ENCODE measurements at regions not wholly inside any gene's neighbourhood (a gene's known extent, or its start where the extent isn't known, plus 50 kb on each side); places are given as distances from the start of the nearest gene placed in this dataset.
"Not testable (repeated sequence)": the region's sequence is repeated elsewhere in the genome, so short reads cannot be mapped to it uniquely, and the experiment has no call there.

DNA sequence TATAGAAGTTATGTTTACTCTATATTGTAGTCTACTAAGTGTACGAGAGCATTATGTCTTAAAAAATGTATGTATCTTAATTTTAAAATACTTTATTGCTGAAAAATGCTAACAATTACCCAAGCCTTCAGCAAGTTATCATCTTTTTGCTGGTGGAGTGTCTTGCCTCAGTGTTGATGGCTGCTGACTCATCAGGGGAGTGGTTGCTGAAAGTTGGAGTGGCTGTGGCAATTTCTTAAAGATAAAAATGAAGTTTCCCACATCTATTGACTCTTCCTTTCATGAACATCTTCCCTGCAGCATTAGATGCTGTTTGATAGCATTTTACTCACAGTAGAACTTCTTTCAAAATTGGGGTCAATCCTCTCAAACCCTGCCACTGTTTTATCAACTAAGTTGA, 95.8 kb downstream of the CDC7 start:
- no peak overlapping the region for H3K27ac Mint-ChIP-seq
- no peaks in the 10 kb centered on the region for H3K36me3 Mint-ChIP-seq (ENCODE audit: low read depth)
- H3K27me3 Mint-ChIP-seq (ENCODE audit: low read depth), result no peaks in the 10 kb centered on the region
- H3K4me1 Mint-ChIP-seq (ENCODE audit: low read depth), result peaks cover 38% of the 10 kb centered on the region
- H3K9me3 Mint-ChIP-seq, result no peaks in the 10 kb centered on the region
- H3K4me3 Mint-ChIP-seq, result peak overlapping the region; percentile 6
- peak; percentile 37 for DNase-seq (ENCODE audit: low spot score)

DNA sequence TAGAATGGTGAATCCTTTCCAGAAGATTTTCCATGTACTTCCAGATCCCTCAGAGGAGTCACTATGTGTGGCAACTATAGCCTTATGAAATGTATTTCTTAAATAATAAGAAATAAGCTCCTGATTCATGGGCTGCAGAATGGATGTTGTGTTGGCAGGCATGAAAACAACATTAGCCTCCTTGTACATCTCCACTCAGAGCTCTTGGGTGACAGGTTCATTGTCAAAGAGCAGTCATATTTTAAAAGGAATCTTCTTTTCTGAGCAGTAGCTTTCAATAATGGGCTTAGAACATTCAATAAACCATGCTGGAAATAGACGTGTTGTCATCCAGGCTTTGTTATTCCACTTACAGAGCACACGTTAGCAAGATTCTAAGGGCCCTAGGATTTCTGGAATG, 96.6 kb downstream of the CDC7 start:
- no peaks in the 10 kb centered on the region for H3K27me3 Mint-ChIP-seq (ENCODE audit: low read depth)
- peaks cover 31% of the 10 kb centered on the region for H3K4me1 Mint-ChIP-seq (ENCODE audit: low read depth)
- DNase-seq (ENCODE audit: low spot score), result no peak
- H3K9me3 Mint-ChIP-seq, result no peaks in the 10 kb centered on the region
- H3K4me3 Mint-ChIP-seq, result peak overlapping the region; percentile 11
- H3K36me3 Mint-ChIP-seq (ENCODE audit: low read depth), result no peaks in the 10 kb centered on the region
- H3K27ac Mint-ChIP-seq, result no peak overlapping the region

DNA sequence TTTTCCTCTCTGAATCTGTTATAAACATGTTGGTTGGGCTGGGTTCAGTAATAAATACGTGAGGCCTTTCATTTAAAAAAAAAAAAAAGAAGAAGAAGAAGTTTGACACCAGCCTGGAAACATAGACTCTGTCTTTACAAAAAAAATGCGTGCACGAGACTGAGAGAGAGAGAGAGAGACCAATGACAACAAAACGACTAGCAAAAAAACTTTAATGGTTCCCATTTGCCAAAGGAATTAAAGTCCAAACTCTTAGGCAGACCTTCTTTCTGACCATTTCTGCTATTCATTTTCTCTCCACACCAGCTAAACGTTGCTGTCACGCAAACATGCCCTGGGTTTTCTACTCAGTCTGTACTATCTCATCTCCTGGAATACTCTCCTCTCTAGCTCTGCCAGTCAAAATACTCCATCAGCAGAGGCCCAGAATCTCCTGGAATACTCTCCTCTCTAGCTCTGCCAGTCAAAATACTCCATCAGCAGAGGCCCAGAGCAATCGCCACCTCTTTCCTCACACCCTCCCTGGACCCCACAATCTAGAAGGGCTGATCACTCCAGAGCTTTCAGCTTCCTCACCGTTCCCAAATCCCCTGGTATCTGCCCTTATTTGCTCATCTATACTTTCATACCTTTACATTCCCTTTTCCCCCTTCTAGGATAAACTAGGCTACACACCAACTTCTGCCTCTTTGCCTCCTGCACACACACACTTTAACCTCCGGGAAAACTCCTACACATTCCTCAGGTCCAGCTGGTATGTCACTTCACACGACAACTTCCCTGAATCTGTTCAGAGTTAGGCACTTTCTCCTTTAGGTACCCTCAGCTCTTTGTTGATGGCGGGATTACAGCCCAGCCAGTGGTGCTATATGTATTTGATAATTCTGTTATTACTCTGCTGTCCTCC, 100.0 kb downstream of the CDC7 start:
- DNase-seq (ENCODE audit: low spot score), result no peak
- Mint-ChIP-seq H3K36me3 (ENCODE audit: low read depth) (no peaks in the 10 kb centered on the region), H3K27ac (no peak overlapping the region), H3K27me3 (ENCODE audit: low read depth) (no peaks in the 10 kb centered on the region), H3K9me3 (no peaks in the 10 kb centered on the region), H3K4me1 (ENCODE audit: low read depth) (peaks cover 17% of the 10 kb centered on the region), H3K4me3 (no peak overlapping the region)

DNA sequence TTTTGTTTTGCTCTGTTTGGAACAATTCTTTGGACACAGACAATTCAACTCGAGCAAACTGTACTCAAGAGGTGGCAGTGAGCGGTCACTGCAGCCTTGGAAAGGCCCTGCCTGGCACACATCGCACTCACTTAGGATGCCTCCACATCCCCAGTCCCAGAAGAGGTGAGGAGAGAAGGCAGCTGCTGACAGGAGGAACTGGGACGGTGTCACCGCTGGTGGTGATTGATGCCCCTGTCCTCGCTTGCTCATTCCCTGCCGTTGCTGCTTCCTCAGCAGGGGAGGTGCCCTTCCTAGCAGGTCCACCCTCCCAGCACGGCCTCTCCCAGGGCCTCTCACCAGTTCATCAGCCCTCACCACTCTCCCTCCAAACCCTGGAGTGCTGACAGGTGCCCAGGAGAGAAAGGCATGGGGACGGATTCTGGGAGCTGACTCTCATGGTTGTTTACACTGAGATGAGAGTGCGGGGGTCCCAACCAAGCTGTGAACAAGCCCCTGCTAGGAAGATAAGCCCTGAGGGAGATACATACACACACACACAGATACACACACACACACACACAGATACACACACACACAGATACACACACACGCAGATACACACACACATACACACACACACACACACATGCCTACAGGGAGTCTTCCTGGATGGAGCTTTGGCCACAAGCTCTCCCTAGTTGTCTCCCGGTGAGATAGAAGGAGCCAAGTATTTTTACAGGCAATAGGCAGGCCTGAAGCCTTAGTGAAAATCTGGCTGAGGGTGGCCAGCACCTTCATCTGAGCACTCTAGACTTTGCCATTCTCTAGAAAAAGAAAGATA, 101.1 kb downstream of the CDC7 start:
- H3K4me1 Mint-ChIP-seq (ENCODE audit: low read depth), result peaks cover 9% of the 10 kb centered on the region
- no peak overlapping the region for H3K27ac Mint-ChIP-seq
- DNase-seq (ENCODE audit: low spot score), result no peak
- no peaks in the 10 kb centered on the region for H3K9me3 Mint-ChIP-seq
- no peaks in the 10 kb centered on the region for H3K36me3 Mint-ChIP-seq (ENCODE audit: low read depth)
- H3K27me3 Mint-ChIP-seq (ENCODE audit: low read depth), result no peaks in the 10 kb centered on the region
- H3K4me3 Mint-ChIP-seq, result no peak overlapping the region

DNA sequence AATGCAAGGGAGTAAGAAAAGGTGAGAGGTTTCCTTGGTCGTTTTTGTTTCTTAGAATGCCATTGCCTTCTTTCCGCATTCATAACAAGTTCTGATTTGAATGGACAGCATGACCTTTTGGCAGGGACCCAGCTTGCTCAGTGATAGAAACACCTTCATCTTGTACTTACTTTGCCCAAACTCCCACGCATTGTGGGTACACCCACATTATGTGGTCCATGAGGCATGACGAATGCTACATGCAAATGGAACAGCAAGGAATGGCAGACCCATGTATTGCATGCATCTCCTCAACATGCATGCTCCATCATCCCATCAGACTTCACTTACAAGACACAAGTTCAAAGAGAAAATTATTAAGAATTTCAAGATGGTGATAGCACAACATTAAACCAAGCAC, 102.8 kb downstream of the CDC7 start:
- H3K27me3 Mint-ChIP-seq (ENCODE audit: low read depth), result no peaks in the 10 kb centered on the region

DNA sequence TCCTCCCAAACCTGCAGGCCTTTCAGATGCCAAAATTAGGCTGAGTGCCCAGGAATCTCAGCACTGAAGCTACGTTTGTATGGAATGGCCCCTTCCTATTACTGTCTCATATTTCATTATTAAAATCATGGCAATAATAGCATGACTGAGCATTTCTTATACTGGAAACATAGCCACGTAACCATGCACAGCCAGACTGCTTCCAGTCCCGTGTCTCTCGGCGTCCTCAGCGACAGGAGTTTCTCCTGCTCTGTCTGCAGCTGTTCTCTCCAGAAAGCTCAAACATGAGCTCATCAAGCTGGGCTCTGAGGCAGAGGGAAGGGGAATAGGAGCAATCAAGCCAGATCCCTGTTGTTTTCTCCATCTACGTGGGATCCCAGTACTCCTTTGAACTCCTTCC, 104.0 kb downstream of the CDC7 start:
- Mint-ChIP-seq H3K27ac (no peak overlapping the region), H3K4me1 (ENCODE audit: low read depth) (peaks cover 5% of the 10 kb centered on the region), H3K27me3 (ENCODE audit: low read depth) (no peaks in the 10 kb centered on the region), H3K9me3 (no peaks in the 10 kb centered on the region), H3K4me3 (no peak overlapping the region), H3K36me3 (ENCODE audit: low read depth) (peaks cover 2% of the 10 kb centered on the region)
- no peak for DNase-seq (ENCODE audit: low spot score)

More for the DNA sequence above, 102.8 kb downstream of the CDC7 start:
- Mint-ChIP-seq H3K9me3 (no peaks in the 10 kb centered on the region), H3K36me3 (ENCODE audit: low read depth) (peaks cover 2% of the 10 kb centered on the region), H3K4me3 (no peak overlapping the region), H3K27ac (no peak overlapping the region), H3K4me1 (ENCODE audit: low read depth) (peaks cover 3% of the 10 kb centered on the region)
- peak; percentile 65 for DNase-seq (ENCODE audit: low spot score)

DNA sequence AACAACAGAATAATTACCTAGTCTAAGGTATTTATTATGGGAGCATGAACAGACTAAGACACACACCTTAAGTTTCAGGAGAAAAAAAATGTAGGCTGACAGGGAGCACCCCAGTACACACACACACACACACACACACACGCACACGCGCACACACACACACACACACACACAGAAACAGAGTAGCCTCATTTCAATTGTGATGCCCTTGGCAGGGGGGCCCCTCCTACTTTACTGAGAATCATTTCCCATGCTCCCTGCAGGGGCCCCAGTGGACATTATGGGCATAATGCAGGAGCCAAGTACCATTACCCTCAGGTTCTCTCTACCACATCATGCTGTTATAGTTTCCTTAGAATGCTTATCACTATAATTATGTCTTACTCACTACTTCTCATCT, 104.9 kb downstream of the CDC7 start:
- Mint-ChIP-seq H3K27ac (no peak overlapping the region), H3K4me3 (no peak overlapping the region), H3K9me3 (no peaks in the 10 kb centered on the region), H3K36me3 (ENCODE audit: low read depth) (peaks cover 2% of the 10 kb centered on the region), H3K4me1 (ENCODE audit: low read depth) (peaks cover 5% of the 10 kb centered on the region), H3K27me3 (ENCODE audit: low read depth) (no peaks in the 10 kb centered on the region)
- DNase-seq (ENCODE audit: low spot score), result no peak

DNA sequence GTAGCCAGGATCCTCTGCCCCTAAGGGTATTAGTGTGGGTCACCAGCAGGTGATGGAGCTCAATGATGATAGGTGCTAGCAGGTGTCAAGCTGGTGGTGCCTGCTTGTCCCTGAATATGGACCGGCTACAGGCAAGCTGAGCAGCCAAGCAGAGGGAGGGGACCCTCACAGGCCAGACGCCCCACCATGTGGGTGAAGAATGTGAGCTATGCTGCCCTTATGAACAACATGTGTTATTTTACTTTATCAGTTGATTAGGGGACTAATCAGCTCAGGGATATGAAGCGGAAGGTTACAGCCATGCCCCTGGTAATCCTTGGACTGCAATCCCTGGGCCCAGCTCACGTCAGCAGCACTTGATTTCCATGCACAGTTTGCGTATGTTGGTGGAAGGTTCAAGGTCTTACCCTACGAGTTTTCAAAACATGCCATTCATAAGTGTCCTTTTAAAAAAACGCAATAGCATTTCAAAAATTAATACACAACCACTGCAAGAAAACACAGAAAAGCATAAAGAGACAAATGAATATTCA, 106.0 kb downstream of the CDC7 start:
- Mint-ChIP-seq H3K27me3 (ENCODE audit: low read depth) (no peaks in the 10 kb centered on the region), H3K9me3 (no peaks in the 10 kb centered on the region), H3K4me3 (no peak overlapping the region), H3K36me3 (ENCODE audit: low read depth) (peaks cover 2% of the 10 kb centered on the region), H3K4me1 (ENCODE audit: low read depth) (peaks cover 5% of the 10 kb centered on the region), H3K27ac (no peak overlapping the region)
- DNase-seq (ENCODE audit: low spot score), result no peak

DNA sequence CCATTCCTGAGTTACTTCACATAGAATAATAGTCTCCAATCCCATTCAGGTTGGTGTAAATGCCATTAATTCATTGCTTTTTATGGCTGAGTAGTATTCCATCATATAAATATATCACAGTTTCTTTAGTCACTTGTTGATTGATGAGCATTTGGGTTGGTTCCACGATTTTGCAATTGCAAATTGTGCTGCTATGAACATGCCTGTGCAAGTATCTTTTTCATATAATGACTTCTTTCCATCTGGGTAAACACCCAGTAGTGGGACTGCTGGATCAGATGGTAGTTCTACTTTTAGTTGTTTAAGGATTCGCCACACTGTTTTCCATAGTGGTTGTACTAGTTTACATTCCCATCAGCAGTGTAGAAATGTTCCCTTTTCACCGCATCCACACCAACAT, 107.0 kb downstream of the CDC7 start:
- not testable (repeated sequence) for H3K9me3 Mint-ChIP-seq; H3K27ac Mint-ChIP-seq; H3K36me3 Mint-ChIP-seq (ENCODE audit: low read depth); H3K4me3 Mint-ChIP-seq; DNase-seq (ENCODE audit: low spot score); H3K4me1 Mint-ChIP-seq (ENCODE audit: low read depth); H3K27me3 Mint-ChIP-seq (ENCODE audit: low read depth)

DNA sequence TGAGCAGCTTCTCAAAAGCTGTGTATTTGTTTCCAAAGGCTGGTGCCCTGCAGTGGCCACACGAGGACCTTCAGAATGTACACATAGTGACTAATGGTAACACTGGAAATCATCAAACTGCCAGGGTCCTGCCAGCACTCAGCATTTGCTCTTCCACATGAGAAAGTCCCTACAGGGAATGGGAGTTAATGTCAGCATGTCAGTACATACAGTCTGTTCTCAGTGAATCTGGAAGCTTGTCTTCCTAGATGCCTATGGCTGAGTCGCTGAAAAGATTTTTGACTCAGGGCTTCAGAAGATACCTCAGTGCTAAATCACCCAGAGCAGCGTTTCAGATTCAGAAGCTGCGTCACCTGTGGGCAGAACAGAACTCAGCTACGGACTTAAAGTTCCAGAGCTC, 108.2 kb downstream of the CDC7 start:
- peaks cover 7% of the 10 kb centered on the region for H3K4me1 Mint-ChIP-seq (ENCODE audit: low read depth)
- H3K27me3 Mint-ChIP-seq (ENCODE audit: low read depth), result no peaks in the 10 kb centered on the region
- H3K27ac Mint-ChIP-seq, result no peak overlapping the region
- no peaks in the 10 kb centered on the region for H3K9me3 Mint-ChIP-seq
- peaks cover 2% of the 10 kb centered on the region for H3K36me3 Mint-ChIP-seq (ENCODE audit: low read depth)
- DNase-seq (ENCODE audit: low spot score), result no peak
- H3K4me3 Mint-ChIP-seq, result no peak overlapping the region

DNA sequence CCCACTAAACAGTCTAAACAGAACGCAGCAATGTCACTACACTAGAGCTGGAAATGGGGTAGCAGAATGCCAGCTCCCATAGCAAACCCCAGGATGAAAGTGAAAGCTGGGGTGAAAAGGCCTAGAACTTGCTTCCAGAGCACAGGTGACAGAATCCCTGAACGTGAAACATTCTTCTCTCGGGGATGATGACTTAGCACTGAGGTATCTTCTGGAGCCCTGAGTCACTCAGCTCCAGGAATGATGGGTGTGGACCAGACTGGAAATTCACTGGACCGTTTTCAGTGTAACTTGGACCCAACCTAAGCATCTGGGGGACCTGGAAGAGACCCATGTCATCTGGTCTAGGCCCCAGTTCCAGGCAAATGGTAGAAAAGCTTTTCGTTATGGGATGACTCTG, 108.9 kb downstream of the CDC7 start:
- H3K27me3 Mint-ChIP-seq (ENCODE audit: low read depth), result no peaks in the 10 kb centered on the region
- H3K4me3 Mint-ChIP-seq, result no peak overlapping the region
- no peak overlapping the region for H3K27ac Mint-ChIP-seq
- DNase-seq (ENCODE audit: low spot score), result no peak
- H3K36me3 Mint-ChIP-seq (ENCODE audit: low read depth), result peaks cover 2% of the 10 kb centered on the region
- peaks cover 7% of the 10 kb centered on the region for H3K4me1 Mint-ChIP-seq (ENCODE audit: low read depth)
- no peaks in the 10 kb centered on the region for H3K9me3 Mint-ChIP-seq

DNA sequence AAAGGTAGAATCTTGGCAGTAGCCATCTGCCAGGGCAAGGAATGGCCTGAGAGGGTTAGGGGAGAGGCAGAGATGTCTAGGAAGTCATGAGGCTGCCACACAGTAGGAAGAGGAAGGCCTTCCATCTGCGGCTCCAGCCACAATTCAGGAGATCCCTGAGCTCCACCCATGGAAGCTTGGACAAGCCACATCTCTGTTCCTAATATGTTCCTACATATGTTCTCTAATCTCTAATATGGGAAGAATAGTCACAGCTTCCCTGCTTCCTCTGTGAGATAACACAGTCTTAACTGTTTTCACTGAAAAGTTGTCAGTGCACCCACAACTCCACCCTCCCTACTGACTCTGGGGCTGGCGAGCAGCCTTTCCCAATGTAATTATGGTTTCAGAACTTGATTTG, 109.5 kb downstream of the CDC7 start:
- no peaks in the 10 kb centered on the region for H3K9me3 Mint-ChIP-seq
- H3K4me1 Mint-ChIP-seq (ENCODE audit: low read depth), result peaks cover 7% of the 10 kb centered on the region
- no peak for DNase-seq (ENCODE audit: low spot score)
- H3K4me3 Mint-ChIP-seq, result no peak overlapping the region
- H3K27me3 Mint-ChIP-seq (ENCODE audit: low read depth), result no peaks in the 10 kb centered on the region
- no peak overlapping the region for H3K27ac Mint-ChIP-seq
- H3K36me3 Mint-ChIP-seq (ENCODE audit: low read depth), result peaks cover 2% of the 10 kb centered on the region

DNA sequence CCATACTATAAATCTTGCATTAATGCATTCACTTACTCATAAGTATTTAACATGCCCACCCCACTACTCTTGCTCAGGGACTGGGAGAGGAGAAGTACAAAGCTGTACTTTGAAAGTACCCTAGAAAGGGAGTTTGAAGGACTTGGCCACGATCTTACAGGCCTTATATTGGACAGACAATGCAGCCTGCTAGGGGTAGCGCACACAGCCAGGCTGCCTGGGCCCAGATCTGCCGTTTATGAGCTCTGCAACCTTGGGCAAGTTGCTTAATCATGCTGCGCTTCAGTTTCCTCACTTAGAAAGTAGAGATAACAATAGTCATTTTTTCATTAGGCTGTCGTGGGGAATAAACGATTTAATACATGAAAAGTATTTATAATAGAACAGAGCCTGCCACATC, 110.1 kb downstream of the CDC7 start:
- Mint-ChIP-seq H3K27me3 (ENCODE audit: low read depth) (no peaks in the 10 kb centered on the region), H3K9me3 (no peaks in the 10 kb centered on the region), H3K4me1 (ENCODE audit: low read depth) (peaks cover 7% of the 10 kb centered on the region), H3K4me3 (no peak overlapping the region), H3K36me3 (ENCODE audit: low read depth) (peaks cover 2% of the 10 kb centered on the region), H3K27ac (no peak overlapping the region)
- no peak for DNase-seq (ENCODE audit: low spot score)

DNA sequence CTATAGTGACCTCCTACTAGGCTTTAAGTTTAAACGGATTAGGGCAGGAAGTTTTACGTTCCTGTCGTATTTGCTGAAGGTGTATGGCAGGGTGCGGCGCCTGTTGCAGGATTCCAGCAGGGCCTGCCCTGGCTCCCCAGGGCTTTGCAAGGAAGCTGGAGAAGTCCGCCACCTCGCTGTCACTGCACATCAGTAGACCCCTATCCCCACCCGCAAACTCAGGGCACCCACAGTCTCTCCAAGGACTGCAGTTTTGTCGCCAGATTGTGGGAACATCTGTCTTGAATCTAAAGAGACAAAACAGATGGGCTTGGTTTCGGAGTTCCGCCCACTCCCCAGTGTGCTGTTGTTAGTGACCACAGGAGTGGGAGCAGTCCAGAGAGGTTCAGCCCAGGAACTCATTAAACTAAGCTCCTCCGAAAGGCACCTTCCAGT, 110.8 kb downstream of the CDC7 start:
- DNase-seq (ENCODE audit: low spot score), result no peak
- Mint-ChIP-seq H3K36me3 (ENCODE audit: low read depth) (peaks cover 2% of the 10 kb centered on the region), H3K27me3 (ENCODE audit: low read depth) (no peaks in the 10 kb centered on the region), H3K4me1 (ENCODE audit: low read depth) (peaks cover 7% of the 10 kb centered on the region), H3K27ac (no peak overlapping the region), H3K4me3 (no peak overlapping the region), H3K9me3 (no peaks in the 10 kb centered on the region)

Measured in T-helper 2 cell treated with Interferon-gamma antibody and Interleukin-4, amounts not matched to agents 5 μg/mL and 100 μg/mL, for 36 hours (primary cell).